Hematopoietic multipotent progenitor cell (in vitro differentiated cells): ENCODE measurements at regions not wholly inside any gene's neighbourhood (a gene's known extent, or its start where the extent isn't known, plus 50 kb on each side); places are given as distances from the start of the nearest gene placed in this dataset.

ENCODE experiments used
- DNase-seq, 3 donors: peaks; one replicate each; pipeline ENCODE4 v3.0.0-alpha.2; 2011 to 2015; ENCODE audit warnings: low read depth in 2 of 3, low spot score in 2 of 3

DNA sequence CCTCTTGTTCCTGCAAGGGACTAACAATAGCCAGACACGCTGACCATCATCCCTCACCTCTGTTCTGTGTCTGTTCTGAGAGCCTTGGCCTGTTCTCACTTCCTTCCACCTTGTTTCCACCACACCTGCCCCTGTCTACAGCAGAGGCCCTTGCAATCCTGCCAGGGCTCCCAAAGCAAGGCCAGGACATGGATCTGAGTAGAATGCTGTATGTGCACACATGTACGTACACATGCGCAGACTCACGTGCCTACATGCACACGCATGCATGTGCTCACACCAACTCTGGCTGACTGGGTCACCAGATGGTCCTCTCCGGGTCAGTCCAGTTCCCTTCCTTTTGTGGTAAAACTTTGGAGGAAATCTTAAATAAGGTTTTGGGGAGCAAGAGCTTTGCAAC is 133.0 kb upstream of the C14orf180 start:
- DNase-seq: no peak

DNA sequence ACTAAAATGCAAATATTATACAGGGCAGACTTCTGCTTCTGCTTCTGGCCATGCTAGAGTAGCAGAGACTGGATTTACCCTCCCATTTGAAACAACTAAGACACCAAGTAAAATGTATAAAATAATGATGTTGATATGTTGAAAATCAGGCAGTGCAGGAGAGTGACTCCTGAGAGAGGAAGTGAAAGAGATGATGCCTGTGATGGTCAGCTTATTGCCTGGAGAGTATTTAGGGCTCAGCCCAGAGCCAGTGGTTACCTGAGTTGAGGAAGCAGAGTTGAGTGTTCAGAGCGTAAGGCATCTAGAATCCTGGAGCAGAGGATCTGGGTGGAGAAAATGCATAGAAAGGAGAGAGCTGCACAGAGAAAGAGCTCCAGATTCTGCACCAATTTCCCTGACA is 131.8 kb upstream of the C14orf180 start:
- no peak for DNase-seq

DNA sequence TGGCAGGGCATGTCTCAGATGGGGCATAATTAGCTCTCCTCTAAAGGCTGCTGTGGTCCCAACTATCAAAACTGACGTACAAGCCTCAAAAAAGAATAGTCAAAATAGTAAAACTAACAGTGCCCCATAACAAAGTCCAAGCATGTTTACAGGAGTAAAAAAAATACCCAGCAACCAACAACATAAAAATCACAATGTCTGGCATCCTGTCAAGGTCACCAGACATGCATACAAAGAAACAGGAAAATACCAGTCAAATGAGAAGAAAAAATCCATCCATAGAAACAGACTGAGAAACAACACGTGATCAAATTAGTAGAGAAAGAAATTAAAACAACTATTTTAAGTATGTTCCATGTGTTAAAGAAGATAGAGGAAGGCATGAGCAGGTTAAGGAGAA is 131.2 kb upstream of the C14orf180 start:
- DNase-seq: no peak

DNA sequence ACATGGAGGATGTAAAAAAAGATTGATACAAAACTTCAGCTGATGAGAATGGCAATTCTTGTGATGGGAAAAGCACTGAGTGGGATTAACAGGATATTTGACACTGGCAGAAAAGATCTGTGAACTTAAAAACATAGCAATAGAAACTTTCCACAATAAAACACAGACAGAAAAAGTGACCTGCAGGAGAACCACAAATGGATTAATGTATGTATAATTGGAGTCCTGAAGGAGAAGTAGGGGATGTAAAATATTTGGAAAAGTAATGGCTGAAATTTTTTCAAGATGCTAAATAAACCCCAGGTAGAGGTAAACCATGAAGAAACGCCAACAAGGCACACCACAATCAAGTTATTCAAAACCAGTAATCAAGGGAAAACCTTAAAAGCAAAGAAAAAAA is 130.8 kb upstream of the C14orf180 start:
- no peak for DNase-seq

DNA sequence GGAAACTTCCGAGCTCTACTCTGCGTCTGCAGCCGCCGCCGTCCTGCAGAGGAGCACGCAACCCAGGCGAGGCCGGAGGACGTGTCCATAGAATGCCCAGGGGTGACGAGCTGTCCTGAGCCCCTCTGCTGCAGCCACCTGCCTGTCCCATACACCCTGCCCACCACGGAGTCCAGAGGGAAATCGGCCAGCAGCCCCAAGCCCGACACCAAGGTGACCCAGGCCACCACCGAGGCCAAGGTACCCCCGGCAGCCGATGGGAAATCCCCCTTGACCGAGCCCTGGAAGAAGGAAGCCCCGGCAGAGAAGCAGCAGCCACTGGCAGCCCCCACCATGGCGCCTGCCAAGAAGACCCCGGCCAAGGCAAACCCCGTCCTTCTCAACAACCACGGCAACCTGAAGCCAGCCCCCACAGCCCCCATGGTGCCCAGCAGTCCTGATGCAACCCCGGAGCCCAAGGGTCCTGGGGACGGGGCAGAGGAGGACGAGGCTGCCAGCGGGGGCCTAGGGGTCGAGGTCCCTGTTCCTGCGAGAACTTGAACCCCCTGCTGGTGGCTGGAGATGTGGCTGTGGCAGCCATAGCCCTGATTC is 128.7 kb upstream of the C14orf180 start:
- no peak for DNase-seq

DNA sequence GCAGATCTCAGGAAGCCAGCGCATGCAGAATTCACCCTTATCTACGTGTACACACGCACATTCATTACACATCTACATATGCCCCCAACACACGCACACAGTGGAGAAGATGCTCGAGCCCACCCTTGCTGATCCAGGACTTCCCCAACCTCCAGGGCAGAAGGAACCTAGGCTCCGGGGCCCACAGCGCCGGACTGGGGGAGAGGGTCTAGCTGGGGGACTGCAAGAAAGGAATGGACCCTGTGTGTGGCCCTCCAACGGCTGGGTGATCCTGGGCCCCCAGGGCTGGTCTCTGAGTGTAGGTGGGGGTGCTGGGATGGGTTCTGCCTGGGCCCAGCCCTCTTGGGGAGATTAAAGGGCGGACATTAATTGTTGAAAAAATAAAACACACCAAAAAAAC is 128.1 kb upstream of the C14orf180 start:
- DNase-seq: no peak

DNA sequence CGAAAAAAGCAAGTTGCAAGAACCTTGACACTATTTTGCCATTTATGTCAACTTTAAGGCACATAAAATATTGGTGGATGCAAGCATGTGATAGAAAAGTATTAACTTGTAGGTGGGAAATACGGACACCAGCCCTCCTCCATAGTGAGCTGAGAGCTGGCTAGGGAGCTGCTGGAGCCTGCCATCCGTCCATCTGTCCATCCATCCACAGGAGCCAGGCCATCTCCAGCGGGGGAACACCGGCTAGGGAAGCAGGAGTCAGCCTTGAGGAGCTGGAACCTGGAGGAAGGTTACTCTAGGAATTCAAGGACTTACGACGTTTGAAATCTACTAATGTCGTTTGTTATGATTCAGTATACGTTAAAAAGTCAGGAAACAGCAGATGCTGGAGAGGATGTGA is 120.7 kb upstream of the C14orf180 start:
- DNase-seq: no peak

DNA sequence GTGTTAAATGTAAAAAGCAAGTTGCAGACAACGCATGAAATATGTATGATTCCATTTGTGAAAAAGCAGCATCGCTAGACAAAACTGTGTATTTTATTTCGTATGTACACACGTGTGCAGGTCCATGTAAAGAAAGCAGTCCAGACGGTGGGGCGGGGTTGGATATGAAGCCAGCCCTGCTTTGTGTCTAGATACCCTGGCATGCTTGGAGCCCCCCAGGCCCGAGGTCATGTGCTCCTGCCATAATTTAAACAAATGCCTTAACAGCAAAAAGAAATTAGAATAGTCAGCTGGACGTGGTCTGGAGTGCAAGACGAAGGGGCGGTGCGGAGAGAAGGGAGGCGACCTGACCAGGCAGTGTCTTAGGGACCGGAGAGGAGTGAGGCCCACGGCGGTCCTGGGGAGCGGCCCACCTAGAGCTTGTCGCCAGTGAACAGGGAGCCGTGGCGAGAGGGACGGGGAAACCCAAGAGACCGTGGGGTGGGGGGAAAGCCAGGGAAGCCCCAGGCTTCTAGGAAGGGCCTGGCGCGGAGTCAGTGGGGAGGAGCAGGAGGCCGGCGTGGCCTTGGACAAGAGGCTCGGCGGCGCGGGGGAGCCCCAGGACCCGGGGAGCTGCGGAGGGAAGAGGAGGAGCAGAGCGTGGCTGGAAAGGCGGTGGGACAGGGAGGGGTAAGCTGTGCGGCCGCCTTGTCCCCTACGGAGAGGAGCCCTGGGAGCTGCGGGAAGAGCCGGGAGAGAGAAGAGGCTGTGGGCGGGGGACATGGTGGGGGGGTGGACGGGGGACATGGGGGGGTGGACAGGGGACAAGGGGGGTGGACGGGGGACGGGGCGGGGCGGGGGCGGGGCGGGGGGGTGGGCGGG is 118.5 kb upstream of the C14orf180 start:
- no peak for DNase-seq

DNA sequence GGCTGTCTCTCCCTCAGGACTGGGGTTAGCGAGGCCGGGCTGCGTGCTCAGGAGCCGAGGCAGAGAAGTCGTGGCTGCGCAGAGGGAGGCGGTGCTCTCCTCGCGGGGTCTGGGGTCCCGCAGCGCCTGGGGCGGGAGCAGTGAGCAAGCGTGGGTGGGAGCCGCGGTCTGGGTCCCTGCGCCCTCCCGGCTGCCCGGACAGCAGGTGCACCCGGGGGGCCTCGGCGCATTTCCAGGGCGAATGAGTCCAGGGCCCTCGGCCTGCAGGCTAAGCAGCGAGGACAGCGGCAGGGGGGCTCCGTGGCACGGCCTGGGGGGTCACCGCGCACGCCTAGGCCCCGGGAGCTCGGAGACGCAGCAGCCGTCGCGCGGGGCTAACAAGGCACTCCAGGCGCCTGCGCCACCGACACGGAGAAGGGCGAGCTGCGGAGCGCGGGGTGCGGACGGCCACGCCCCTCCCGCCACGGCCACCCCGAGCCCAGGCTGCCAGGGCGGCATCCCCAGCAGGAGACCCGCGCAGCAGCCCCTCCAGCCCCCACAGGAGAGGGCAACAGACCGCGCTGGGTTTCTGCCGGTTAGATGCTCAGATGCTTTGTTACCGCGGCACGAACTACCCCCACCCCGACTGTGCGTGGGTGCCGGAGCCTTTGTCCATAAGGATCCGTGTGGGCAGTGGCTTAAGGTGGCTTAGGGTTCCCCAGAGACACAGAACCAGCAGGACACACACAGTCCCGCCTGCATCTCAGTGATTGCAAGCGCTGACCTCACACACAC is 117.7 kb upstream of the C14orf180 start:
- no peak for DNase-seq

DNA sequence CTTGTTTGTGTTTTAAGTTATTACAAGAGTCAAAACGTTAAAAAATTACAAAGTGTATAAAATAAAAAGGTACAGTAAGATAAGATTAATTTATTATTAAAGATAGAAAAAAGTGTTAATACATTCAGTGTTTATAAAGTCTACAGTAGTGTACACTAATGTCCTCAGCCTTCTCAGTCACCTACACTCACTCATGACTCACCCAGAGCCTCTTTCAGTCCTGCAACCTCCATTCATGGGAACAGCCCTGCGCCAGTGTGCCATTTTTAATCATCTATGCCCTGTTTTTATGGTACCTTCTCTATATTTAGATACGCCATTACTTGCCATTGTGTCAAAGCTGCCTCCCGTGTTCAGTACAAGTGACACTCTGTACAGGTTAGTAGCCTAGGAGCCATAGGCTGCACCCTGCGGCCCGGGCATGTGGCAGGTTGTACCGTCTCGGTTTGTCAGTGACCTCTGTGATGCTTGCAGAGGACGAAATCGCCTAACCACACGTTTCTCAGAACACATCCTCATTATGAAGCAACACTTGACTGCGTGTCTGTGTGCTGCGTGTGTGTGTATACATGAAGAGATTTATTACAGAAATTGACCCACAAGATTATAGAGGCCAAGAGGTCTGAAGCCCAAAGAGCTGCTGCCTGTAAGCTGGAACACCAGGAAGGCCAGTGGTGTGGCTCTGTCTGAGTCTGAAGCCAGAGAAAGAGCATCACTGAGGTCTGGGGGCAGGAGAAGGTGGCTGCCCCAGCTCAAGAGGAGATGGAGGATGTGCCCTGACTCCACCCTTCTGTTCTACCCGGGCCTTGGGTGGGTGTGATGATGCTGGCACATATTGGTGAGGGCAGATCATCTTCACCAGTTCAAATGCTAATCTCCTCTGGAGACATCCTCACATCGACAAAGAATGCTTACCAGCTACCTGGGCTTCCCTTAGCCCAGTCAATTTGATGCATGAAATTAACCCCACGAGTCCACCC is 116.6 kb upstream of the C14orf180 start:
- DNase-seq: no peak

DNA sequence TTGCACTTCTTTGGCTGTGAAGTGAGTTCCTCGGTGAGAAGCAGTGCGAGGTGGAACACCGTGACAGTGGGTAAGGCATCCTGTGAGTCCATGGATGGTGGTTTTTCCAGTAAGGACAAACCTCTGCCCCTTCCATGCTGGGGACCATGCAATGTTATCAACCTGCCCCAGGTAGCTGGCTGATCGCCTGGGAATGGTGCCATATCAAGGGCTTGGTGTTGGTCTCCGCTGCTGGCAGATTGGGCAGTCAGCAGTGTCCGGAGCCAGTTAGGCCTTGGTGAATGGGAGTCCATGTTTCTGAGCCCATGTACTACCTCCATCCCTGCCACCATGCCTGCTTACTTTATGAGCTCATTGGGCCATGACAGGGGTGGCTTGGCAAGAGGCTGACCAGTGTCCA is 114.7 kb upstream of the C14orf180 start:
- DNase-seq: no peak

DNA sequence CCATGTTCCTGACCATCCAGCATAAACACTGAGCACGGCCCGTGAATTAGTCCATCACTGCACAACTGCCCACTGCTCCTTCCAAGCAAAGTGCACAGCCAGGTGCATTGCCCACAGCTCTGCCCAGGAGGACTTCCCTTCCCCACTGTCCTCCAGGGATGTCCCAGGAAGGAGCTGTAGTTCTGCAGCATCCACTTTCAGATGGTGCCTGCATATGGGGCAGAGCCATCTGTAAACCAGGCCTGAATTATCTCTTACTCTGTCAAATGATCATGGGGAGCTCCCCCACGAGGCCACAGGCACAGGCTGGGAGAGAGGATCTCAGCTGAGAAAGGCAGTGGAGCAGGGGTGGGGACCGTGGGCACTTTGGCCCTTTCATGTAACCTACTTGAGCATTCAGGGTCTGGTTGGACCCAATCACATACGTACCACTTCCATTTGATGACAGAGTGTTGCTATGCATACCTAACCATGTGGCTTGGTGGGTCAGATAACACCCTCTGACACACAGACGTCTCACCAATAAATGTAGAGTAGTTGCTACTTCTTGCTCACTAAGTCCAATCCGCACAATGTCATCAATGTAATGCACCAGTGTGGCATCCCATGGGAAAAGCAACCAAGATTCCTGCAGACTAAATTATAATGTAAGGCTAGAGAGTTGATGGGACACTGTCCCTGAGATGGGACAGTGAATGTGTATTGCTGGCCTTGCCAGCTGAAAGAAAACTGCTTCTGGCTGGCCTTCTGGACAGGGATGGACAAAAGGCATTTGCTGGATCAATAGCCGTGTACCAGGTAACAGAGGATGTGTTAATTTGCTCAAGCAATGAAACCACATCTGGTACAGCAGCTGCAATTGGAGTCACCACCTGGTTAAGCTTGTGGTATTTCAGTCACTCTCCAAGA is 113.8 kb upstream of the C14orf180 start:
- DNase-seq: no peak

DNA sequence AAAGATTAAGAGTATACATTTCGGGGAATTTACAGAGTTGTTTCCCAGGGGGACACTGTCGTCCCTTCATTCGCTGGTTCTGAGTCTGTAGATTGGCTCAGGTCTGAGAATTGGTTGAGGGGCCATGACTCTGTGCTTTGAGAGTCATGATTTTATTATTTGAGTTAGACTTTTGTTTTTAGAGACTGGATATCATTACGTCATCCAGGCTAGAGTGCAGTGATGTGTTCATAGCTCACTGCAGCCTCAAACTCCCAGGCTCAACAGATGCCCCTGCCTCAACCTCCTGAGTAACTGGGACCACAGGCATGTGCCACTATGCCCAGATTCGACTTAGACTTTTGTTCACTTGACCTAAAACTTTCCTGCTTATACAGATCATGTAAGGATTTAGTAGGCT is 112.3 kb upstream of the C14orf180 start:
- DNase-seq: no peak

DNA sequence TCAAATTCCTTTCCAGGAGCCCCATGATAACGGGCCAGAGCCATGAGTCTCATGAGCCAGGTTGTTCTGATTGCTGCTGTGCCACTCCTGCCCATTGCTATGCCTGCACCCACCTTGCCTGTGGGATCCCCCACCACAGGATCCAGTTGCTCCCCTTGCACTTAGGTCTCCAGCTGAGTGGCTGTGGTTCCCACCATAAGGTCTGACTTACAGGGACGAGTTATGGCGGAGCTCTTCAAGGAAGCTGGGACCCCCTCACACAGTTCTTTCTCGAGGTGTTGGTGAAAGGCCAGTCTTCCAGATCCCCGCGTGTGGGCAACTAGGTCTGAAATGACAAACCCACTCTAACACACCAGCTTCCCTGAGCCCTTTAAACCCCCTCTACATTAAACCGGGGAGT is 111.9 kb upstream of the C14orf180 start:
- DNase-seq: no peak

DNA sequence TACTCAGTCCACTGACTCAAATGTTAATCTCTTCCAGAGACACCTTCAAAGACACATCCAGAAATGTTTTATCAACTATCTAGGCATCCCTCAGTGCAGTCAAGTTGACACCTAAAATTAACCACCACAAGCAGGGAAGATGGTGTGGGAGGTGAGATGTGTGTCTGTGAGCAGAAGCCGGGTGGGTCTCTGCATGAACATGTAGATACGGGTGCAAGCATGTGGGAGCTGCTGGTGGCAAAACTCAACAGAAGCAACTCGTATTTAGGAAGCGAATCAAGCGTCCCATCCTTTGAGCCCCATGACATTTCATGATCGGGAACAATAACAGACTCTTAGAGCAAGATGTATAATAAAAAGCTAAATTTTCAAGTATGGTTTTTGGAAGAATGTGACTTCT is 110.0 kb upstream of the C14orf180 start:
- DNase-seq: no peak

DNA sequence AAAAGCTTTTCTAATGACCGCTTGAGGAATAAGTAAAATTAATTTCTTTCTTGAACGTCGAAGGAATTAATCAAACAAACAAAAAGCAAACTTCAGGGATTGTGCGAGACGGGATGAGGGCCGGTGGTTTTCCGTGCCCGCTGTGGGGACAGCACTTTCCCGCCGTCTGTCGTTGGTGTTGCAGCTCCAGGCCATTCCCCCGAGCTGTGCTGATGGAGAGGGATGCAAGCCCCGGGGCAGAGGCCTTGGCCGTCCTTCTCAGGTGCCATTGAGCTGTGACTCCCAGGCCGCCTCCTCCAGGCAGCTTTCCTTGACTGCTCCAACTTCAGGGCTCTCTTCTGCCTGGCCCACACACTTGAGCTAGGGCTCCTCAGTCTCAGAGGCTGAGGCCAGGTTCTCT is 109.0 kb upstream of the C14orf180 start:
- no peak for DNase-seq

DNA sequence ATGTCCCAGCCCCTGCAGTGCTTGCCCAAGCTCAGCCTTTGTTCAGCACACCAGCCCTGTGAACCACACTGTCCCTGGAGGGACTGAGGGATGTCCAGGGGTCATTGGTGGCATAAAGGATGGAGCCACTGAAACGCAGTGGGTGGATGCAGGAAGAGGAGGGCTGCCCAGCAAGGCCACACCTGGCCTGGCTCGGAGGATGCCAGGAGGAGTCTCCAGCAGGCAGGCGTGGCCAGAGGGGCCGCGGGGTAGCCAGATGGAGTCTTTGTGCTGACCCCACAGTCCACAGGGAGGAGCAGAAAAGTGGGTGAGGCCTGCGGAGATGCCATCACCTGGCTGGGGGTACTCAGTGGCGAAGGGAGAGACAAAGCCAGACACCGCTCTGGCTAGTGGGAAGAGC is 108.5 kb upstream of the C14orf180 start:
- DNase-seq: no peak

DNA sequence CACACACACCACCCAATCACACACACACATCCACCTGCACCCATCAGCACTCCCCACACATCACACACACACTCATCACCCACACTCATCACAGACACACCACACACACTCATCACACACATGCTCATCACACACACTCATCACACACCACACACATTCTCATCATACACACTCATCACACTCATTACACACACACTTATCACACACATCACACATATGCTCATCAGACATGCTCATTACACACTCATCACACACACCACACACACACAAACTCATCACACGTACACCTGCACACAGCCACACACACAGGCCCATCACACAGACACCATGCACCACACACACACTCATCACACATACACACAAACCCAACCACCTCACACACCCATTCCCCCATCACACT is 107.5 kb upstream of the C14orf180 start:
- no peak for DNase-seq

DNA sequence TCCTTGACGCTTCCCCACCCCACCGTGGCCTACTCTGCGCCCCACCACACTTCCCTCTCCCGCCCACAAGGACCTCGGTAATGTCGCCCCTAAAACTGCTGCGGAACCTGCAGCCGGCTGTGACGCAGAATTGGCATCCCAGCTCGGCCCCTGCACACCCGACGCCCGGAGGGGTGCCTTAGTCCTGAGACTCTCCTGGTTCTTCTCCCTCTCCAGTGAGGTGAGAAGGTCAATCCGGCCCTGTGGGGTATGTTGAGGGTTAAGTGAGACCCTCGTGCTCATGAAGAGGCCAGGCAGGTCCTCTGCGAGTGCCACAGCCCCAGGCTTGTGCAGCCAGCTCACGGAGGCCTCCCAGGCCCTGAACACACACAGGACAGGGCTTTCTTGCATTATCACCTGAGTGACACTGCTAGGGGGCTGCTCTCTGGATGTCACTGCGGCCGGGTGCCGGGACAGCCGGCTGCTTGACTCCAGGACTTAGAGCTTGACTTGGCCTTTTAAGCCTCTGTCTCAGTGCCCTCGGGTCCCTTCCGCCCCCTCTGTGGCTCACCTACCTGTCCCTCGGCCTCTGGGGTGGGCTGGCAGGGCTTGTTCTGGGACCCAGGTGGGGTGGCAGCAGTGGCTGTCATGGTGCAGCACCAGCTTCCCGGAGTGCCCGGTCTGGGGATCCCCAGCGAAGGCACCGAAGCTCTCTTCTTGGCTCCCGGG is 106.9 kb upstream of the C14orf180 start:
- no peak for DNase-seq
